ENCODE measurements at regions not wholly inside any gene's neighbourhood (a gene's known extent, or its start where the extent isn't known, plus 50 kb on each side); places are given as distances from the start of the nearest gene placed in this dataset.
"Not testable (repeated sequence)": the region's sequence is repeated elsewhere in the genome, so short reads cannot be mapped to it uniquely, and the experiment has no call there.

- TF ChIP-seq FOSL1 (IDR thresholded peaks at IDR 0.05; ENCODE audit: insufficient read depth, low read depth, low read length), result no peak
These were observed 291.1 kb upstream of the NFIA start (continued) for GRCh38 chr1:60791226-60791625.

DNA sequence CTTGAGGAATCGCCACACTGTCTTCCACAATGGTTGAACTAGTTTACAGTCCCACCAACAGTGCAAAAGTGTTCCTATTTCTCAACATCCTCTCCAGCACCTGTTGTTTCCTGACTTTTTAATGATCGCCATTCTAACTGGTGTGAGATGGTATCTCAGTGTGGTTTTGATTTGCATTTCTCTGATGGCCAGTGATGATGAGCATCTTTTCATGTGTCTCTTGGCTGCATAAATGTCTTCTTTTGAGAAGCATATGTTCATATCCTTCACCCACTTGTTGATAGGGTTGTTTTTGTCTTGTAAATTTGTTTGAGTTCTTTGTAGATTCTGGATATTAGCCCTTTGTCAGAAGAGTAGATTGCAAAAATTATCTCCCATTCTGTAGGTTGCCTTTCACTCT, 309.3 kb upstream of the NFIA start:
- H2BK120ac ChIP-seq (replicated peaks; ENCODE audit: low read depth, low read length); H4K91ac ChIP-seq (replicated peaks; ENCODE audit: insufficient read length, low read length); H3K23ac ChIP-seq (ENCODE audit: insufficient read length); H4K20me1 ChIP-seq (replicated peaks in 1 of 2; ENCODE audit: control insufficient read depth in 1 of 2, insufficient read depth in 2 of 2, low read length in 2 of 2); H3K56ac ChIP-seq (replicated peaks; ENCODE audit: insufficient read length, low read depth, low read length); H3K4me3 ChIP-seq (ENCODE audit: extremely low read depth in 1 of 4, insufficient read depth in 2 of 4, low read depth in 3 of 4, low read length in 4 of 4); H3K27me3 ChIP-seq (replicated peaks in 1 of 4; ENCODE audit: control insufficient read depth in 3 of 4, extremely low read depth in 1 of 4, insufficient read depth in 3 of 4, low read length in 3 of 4); H3K79me1 ChIP-seq (ENCODE audit: low read depth, low read length); H2BK20ac ChIP-seq (ENCODE audit: low read length); H3K4me2 ChIP-seq (ENCODE audit: insufficient read depth in 1 of 2, low read depth in 2 of 2, low read length in 2 of 2); H3K23me2 ChIP-seq (ENCODE audit: low read depth, low read length); H2AK5ac ChIP-seq (ENCODE audit: low read depth, low read length); H4K8ac ChIP-seq (ENCODE audit: extremely low read depth, insufficient read depth, low read length); H3K4me1 ChIP-seq (replicated peaks in 1 of 4; ENCODE audit: control insufficient read depth in 3 of 4, insufficient read depth in 4 of 4, low read length in 3 of 4); FAIRE-seq; POLR2A ChIA-PET (ENCODE audit: partially characterized antibody); H3K27ac ChIP-seq (ENCODE audit: low read depth, low read length); H2BK12ac ChIP-seq (ENCODE audit: low read depth, low read length); H3K9me3 ChIP-seq (ENCODE audit: insufficient read depth in 2 of 2, low read depth in 1 of 2, low read length in 1 of 2); H3K4ac ChIP-seq (replicated peaks; ENCODE audit: insufficient read length, low read depth, low read length); H3K14ac ChIP-seq (ENCODE audit: insufficient read length); H3K79me2 ChIP-seq (ENCODE audit: control insufficient read depth in 1 of 2, insufficient read depth in 2 of 2, low read length in 2 of 2); H2BK15ac ChIP-seq (ENCODE audit: low read length); H3K9ac ChIP-seq (replicated peaks in 1 of 4; ENCODE audit: extremely low read depth in 1 of 4, low read depth in 3 of 4, low read length in 3 of 4); H3K18ac ChIP-seq (ENCODE audit: extremely low read depth, low read length); CTCF ChIA-PET (ENCODE audit: partially characterized antibody); H2AFZ ChIP-seq (ENCODE audit: low read length); DNase-seq (ENCODE audit: low read depth in 1 of 2, low spot score in 2 of 2); H4K5ac ChIP-seq (ENCODE audit: insufficient read length, low read depth, low read length); H3K36me3 ChIP-seq (ENCODE audit: control insufficient read depth in 2 of 4, insufficient read depth in 4 of 4, low read length in 3 of 4); H2BK5ac ChIP-seq (ENCODE audit: low read depth, low read length): not testable (repeated sequence)
- 100% methylated on average over 2 of the region's 2 CpGs; no CpG with 5 or more reads in 1 of the 2 experiments for WGBS, 2 experiments (ENCODE audit: extremely low coverage in 1 of 2, insufficient coverage in 1 of 2, insufficient read length in 1 of 2, insufficient replicate concordance in 2 of 2, low coverage in 1 of 2, low lambda C conversion rate in 2 of 2, missing lambda C conversion rate in 1 of 2)
